ENCODE measurements at regions not wholly inside any gene's neighbourhood (a gene's known extent, or its start where the extent isn't known, plus 50 kb on each side); places are given as distances from the start of the nearest gene placed in this dataset.

- no peak for TF ChIP-seq TOX (CRISPR knock-in tag; IDR thresholded peaks at IDR 0.05; ENCODE audit: borderline replicate concordance)
- TF ChIP-seq SNAI2 (CRISPR knock-in tag; IDR thresholded peaks at IDR 0.05) = no peak
- no peak for TF ChIP-seq ESRRG (CRISPR knock-in tag; IDR thresholded peaks at IDR 0.05)
- TF ChIP-seq ZFP3 (CRISPR knock-in tag; IDR thresholded peaks at IDR 0.05) = no peak
- no peak for TF ChIP-seq OSR1 (CRISPR knock-in tag; IDR thresholded peaks at IDR 0.05)
- no peak for TF ChIP-seq BACH2 (CRISPR knock-in tag; IDR thresholded peaks at IDR 0.05; ENCODE audit: borderline replicate concordance)
- no peak for TF ChIP-seq CSRNP3 (CRISPR knock-in tag; IDR thresholded peaks at IDR 0.05)
- TF ChIP-seq PATZ1 (CRISPR knock-in tag; IDR thresholded peaks at IDR 0.05; ENCODE audit: borderline replicate concordance) = no peak
- TF ChIP-seq ZC3H10 (CRISPR knock-in tag; IDR thresholded peaks at IDR 0.05) = no peak
- no peak for TF ChIP-seq CSDC2 (CRISPR knock-in tag; IDR thresholded peaks at IDR 0.05)
These were observed 115.7 kb upstream of the MMADHC start for GRCh38 chr2:149703281-149703680.

All from SK-N-SH treated with all-trans-retinoic acid at 6 μM for 48 hours (cell line).